Spleen (tissue), 7 donors: ENCODE measurements at regions not wholly inside any gene's neighbourhood (a gene's known extent, or its start where the extent isn't known, plus 50 kb on each side); places are given as distances from the start of the nearest gene placed in this dataset.

ENCODE experiments used
- CTCF ChIP-seq, 11 experiments: fragments of 200-600 bp in 7 of 11; fragments of 450-650 bp in 4 of 11; sonication (generic) in 4 of 11; IDR thresholded peaks in 8 of 11; conservative IDR thresholded peaks in 3 of 11; 1 replicate in 7 of 11; 2 replicates in 4 of 11; pipeline versions ENCODE4 v1.4.0 to v1.8.0; 2016 to 2021; ENCODE audit warnings: antibody characterized with exemption in 11 of 11, inconsistent platforms in 4 of 11, mild to moderate bottlenecking in 1 of 11
- POLR2A ChIP-seq, 3 donors: fragments of 450-650 bp; IDR thresholded peaks; one replicate each; pipeline ENCODE4 v1.5.1; 2017; ENCODE audit warnings: antibody characterized with exemption in 3 of 3, mild to moderate bottlenecking in 1 of 3
- POLR2AphosphoS5 ChIP-seq, 3 donors: sonication (generic); formaldehyde crosslinking; IDR thresholded peaks; one replicate each; pipeline ENCODE4 v1.5.1; 2017; ENCODE audit warnings: antibody characterized with exemption in 3 of 3
- donor health status: DM: no; HTN: no; CAD: no; lungs with moderate emphysema.
- donor health status: DM: no; HTN: no; CAD: no.
- donor health status: DM: no; HTN: no; CAD: no.

GRCh38 chr7:16061011-16061410 lies 360.3 kb downstream of the CRPPA start:
- TF ChIP-seq CTCF (IDR thresholded peaks at IDR 0.05 in 8 of 11, conservative IDR thresholded peaks at IDR 0.05 in 3 of 11) = no peak
- TF ChIP-seq POLR2A (IDR thresholded peaks at IDR 0.05) = no peak
- no peak for TF ChIP-seq POLR2AphosphoS5 (IDR thresholded peaks at IDR 0.05)
